Activated CD4-positive, alpha-beta T cell treated with anti-CD3 and anti-CD28 coated beads for 36 hours (primary cell): ENCODE measurements at regions not wholly inside any gene's neighbourhood (a gene's known extent, or its start where the extent isn't known, plus 50 kb on each side); places are given as distances from the start of the nearest gene placed in this dataset.

Experiments
- ATAC-seq: fragments of 200-7000 bp; cut with Tn5 transposase; one replicate; pipeline ENCODE4 v1.10.0; 2021; ENCODE audit warnings: mild to moderate bottlenecking, moderate library complexity
- CTCF ChIA-PET: fragments of 350-600 bp; sonication (Branson Sonifier 250); formaldehyde crosslinking; loops from one replicate; lab custom pipeline; 2021; ENCODE audit warnings: antibody characterized with exemption; lab: Charles Lee
- POLR2A ChIA-PET: fragments of 350-600 bp; sonication (Branson Sonifier 250); formaldehyde crosslinking; loops from one replicate; lab custom pipeline; 2021; ENCODE audit warnings: antibody characterized with exemption, inconsistent platforms; lab: Charles Lee
- DNase-seq: peaks from one replicate; pipeline ENCODE4 v3.0.0-alpha.2; 2020
- H3K27ac Mint-ChIP-seq: one replicate; pipeline ENCODE4 v1.8.0; 2021; ENCODE audit warnings: mixed read lengths
- H3K27me3 Mint-ChIP-seq: one replicate; pipeline ENCODE4 v1.8.0; 2021; ENCODE audit warnings: mixed read lengths
- H3K36me3 Mint-ChIP-seq: one replicate; pipeline ENCODE4 v1.8.0; 2021; ENCODE audit warnings: low read depth, mixed read lengths
- H3K4me1 Mint-ChIP-seq: one replicate; pipeline ENCODE4 v1.8.0; 2021; ENCODE audit warnings: mixed read lengths
- H3K4me3 Mint-ChIP-seq: one replicate; pipeline ENCODE4 v1.8.0; 2021; ENCODE audit warnings: mild to moderate bottlenecking, moderate library complexity, mixed read lengths
- H3K9me3 Mint-ChIP-seq: one replicate; pipeline ENCODE4 v1.8.0; 2021; ENCODE audit warnings: low read depth, mixed read lengths
- intact Hi-C, 2 experiments: fragments of 100-400 bp; cut with DNase I in 1 of 2; cut with micrococcal nuclease in 1 of 2; formaldehyde crosslinking; loops; one replicate each; pipeline versions ENCODE4 v1.14.2 to v1.15.1; 2022 to 2024; cut with DNase I, micrococcal nuclease

DNA sequence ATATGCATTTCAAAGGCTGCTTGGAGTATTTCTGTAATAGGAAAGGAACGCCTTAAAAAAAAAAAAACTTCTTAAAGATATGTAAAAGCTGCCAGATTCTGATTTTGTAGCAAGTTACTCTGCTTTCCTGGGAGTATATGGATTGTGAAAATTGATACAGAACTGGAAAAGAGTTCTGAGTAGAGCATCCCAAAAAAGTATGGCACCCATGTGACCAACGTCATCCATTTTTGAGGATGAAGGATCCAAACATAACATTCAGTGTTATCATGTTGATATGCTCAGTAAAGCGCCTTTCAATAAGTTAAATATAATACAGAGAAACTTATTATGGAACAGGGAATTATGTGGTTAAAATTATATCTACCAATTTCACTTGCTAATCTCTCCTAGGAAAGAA is 978.4 kb upstream of the POU3F3 start:
- ATAC-seq (no peak), DNase-seq (no peak)
- no peak overlapping the region for H3K27ac Mint-ChIP-seq
- no peaks in the 10 kb centered on the region for H3K4me1 Mint-ChIP-seq
- ChIA-PET POLR2A (no interaction called here), CTCF (no interaction called here)
- H3K9me3 Mint-ChIP-seq = no peaks in the 10 kb centered on the region
- H3K27me3 Mint-ChIP-seq = no peaks in the 10 kb centered on the region
- no peaks in the 10 kb centered on the region for H3K36me3 Mint-ChIP-seq
- intact Hi-C loops = no loop called here
- no peak overlapping the region for H3K4me3 Mint-ChIP-seq

DNA sequence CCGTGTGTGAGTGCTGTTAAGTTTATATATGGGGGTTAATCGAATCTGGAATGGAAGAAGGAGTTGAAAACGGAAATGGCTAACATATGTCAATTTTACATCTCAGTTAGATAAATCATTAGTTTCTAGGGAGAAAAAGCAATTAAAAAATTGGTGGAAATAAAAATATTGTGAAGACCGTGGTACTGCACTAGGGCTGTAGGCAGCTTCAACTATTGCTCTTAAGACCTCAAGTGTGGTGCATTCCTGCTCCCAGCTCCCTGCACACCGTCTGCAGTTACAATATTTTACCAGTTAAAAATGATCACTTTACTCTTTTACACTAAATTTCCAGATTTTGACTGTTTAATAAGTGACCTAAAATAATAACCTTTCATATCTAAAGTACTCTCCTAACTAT is 977.3 kb upstream of the POU3F3 start:
- ChIA-PET POLR2A (no interaction called here), CTCF (no interaction called here)
- Mint-ChIP-seq H3K4me1 (no peaks in the 10 kb centered on the region), H3K27me3 (no peaks in the 10 kb centered on the region), H3K9me3 (no peaks in the 10 kb centered on the region), H3K36me3 (no peaks in the 10 kb centered on the region), H3K4me3 (no peak overlapping the region), H3K27ac (no peak overlapping the region)
- DNase-seq (no peak), ATAC-seq (no peak)
- intact Hi-C loops = no loop called here

DNA sequence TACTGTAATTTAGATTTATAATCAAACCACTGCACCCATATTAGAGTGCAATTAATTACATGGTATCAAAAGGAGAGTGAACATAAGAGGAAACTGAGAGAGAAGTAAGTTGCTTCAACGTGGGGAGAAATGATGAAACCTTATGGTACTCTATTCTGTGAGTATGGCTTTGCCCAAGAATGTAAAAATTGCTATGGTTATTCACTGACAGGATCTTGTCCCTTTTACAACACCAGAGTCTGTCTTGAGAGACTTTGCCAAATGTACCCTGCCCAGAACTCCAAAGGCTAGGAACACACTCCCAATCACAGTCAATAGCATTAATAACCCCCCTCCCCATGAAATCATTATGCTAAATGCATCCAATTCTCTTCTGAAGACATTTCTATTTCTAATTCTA is 974.8 kb upstream of the POU3F3 start:
- no peaks in the 10 kb centered on the region for H3K4me1 Mint-ChIP-seq
- no peak for ATAC-seq
- ChIA-PET CTCF (no interaction called here), POLR2A (no interaction called here)
- no peak overlapping the region for H3K4me3 Mint-ChIP-seq
- no peak overlapping the region for H3K27ac Mint-ChIP-seq
- H3K36me3 Mint-ChIP-seq = no peaks in the 10 kb centered on the region
- intact Hi-C loops = no loop called here
- no peaks in the 10 kb centered on the region for H3K9me3 Mint-ChIP-seq
- no peaks in the 10 kb centered on the region for H3K27me3 Mint-ChIP-seq
- DNase-seq = no peak

GRCh38 chr2:103880081-103880834 is 973.7 kb upstream of the POU3F3 start:
- peaks cover 5% of the 10 kb centered on the region for H3K9me3 Mint-ChIP-seq
- H3K27ac Mint-ChIP-seq = no peak overlapping the region
- DNase-seq = no peak
- POLR2A ChIA-PET = no interaction called here
- no peak overlapping the region for H3K4me3 Mint-ChIP-seq
- CTCF ChIA-PET = no interaction called here
- intact Hi-C loops = no loop called here
- H3K27me3 Mint-ChIP-seq = no peaks in the 10 kb centered on the region
- no peaks in the 10 kb centered on the region for H3K4me1 Mint-ChIP-seq
- ATAC-seq = no peak
- no peaks in the 10 kb centered on the region for H3K36me3 Mint-ChIP-seq

- CTCF ChIA-PET = no interaction called here
- Mint-ChIP-seq H3K9me3 (peaks cover 11% of the 10 kb centered on the region), H3K4me1 (no peaks in the 10 kb centered on the region), H3K4me3 (no peak overlapping the region), H3K36me3 (no peaks in the 10 kb centered on the region), H3K27ac (no peak overlapping the region), H3K27me3 (peaks cover 2% of the 10 kb centered on the region)
- DNase-seq = no peak
- POLR2A ChIA-PET = no interaction called here
- no peak for ATAC-seq
- intact Hi-C loops = no loop called here
These were observed 966.3 kb upstream of the POU3F3 start for GRCh38 chr2:103887625-103888024.

- Mint-ChIP-seq H3K36me3 (no peaks in the 10 kb centered on the region), H3K4me1 (no peaks in the 10 kb centered on the region), H3K27me3 (peaks cover 2% of the 10 kb centered on the region), H3K4me3 (no peak overlapping the region), H3K9me3 (no peaks in the 10 kb centered on the region), H3K27ac (no peak overlapping the region)
- DNase-seq (no peak), ATAC-seq (no peak)
- ChIA-PET CTCF (no interaction called here), POLR2A (no interaction called here)
- intact Hi-C loops = no loop called here
These were observed 957.7 kb upstream of the POU3F3 start for GRCh38 chr2:103896182-103896581.

DNA sequence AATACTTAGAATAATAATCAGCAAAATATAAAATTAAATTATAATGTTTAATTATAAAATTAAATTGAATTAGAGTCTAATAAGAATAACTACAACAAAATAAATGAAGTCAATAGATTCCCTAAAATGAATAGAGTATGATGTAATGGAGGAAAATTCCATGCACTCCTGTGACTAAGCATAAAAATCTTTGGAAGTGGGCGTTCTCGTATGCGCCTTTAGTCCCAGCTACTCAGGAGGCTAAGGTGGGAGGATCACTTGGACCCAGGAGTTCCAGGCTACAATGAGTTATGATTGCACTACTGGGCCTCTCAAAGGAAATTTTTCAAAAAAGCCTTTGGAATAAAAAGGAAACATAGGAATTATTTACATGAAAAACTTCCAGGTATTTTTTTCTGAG is 955.4 kb upstream of the POU3F3 start:
- Mint-ChIP-seq H3K27me3 (no peaks in the 10 kb centered on the region), H3K36me3 (no peaks in the 10 kb centered on the region), H3K4me1 (no peaks in the 10 kb centered on the region), H3K9me3 (no peaks in the 10 kb centered on the region), H3K27ac (no peak overlapping the region), H3K4me3 (no peak overlapping the region)
- intact Hi-C loops = no loop called here
- ATAC-seq = no peak
- POLR2A ChIA-PET = no interaction called here
- CTCF ChIA-PET = no interaction called here
- DNase-seq = no peak

- POLR2A ChIA-PET = no interaction called here
- Mint-ChIP-seq H3K27me3 (no peaks in the 10 kb centered on the region), H3K9me3 (peaks cover 4% of the 10 kb centered on the region), H3K4me1 (no peaks in the 10 kb centered on the region), H3K27ac (no peak overlapping the region), H3K4me3 (no peak overlapping the region), H3K36me3 (no peaks in the 10 kb centered on the region)
- DNase-seq (no peak), ATAC-seq (no peak)
- intact Hi-C loops = no loop called here
- CTCF ChIA-PET = no interaction called here
These were observed 951.6 kb upstream of the POU3F3 start for GRCh38 chr2:103902347-103902746.

GRCh38 chr2:103921161-103921560 is 932.8 kb upstream of the POU3F3 start:
- no peaks in the 10 kb centered on the region for H3K27me3 Mint-ChIP-seq
- POLR2A ChIA-PET = no interaction called here
- H3K4me1 Mint-ChIP-seq = no peaks in the 10 kb centered on the region
- no peak for DNase-seq
- no peak overlapping the region for H3K27ac Mint-ChIP-seq
- no peaks in the 10 kb centered on the region for H3K36me3 Mint-ChIP-seq
- no peak overlapping the region for H3K4me3 Mint-ChIP-seq
- intact Hi-C loops = no loop called here
- no peak for ATAC-seq
- H3K9me3 Mint-ChIP-seq = peaks cover 2% of the 10 kb centered on the region
- CTCF ChIA-PET = no interaction called here

DNA sequence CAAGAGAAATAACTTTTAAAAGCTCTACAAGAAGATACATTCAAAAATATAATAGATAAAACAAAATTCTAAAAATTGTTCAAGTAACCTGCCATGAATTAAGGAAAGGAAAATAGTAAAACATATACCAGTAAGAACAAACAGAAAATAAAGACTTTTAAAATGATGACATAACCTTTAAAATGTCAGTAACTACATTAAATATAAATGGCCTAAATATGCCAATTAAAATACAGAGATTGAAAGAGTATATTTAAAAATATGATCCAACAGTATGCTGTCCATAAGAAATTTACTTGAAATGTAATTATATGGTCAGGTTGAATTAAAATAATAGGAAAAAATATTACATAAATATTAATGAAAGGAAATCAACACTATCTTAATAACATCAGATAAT is 911.7 kb upstream of the POU3F3 start:
- H3K36me3 Mint-ChIP-seq = no peaks in the 10 kb centered on the region
- CTCF ChIA-PET = no interaction called here
- peaks cover 2% of the 10 kb centered on the region for H3K9me3 Mint-ChIP-seq
- no peaks in the 10 kb centered on the region for H3K27me3 Mint-ChIP-seq
- no peak for DNase-seq
- no peak overlapping the region for H3K27ac Mint-ChIP-seq
- H3K4me3 Mint-ChIP-seq = no peak overlapping the region
- POLR2A ChIA-PET = no interaction called here
- no peaks in the 10 kb centered on the region for H3K4me1 Mint-ChIP-seq
- intact Hi-C loops = no loop called here
- no peak for ATAC-seq

- Mint-ChIP-seq H3K27ac (no peak overlapping the region), H3K4me3 (no peak overlapping the region), H3K36me3 (no peaks in the 10 kb centered on the region), H3K4me1 (no peaks in the 10 kb centered on the region), H3K9me3 (peaks cover 2% of the 10 kb centered on the region), H3K27me3 (no peaks in the 10 kb centered on the region)
- ChIA-PET CTCF (no interaction called here), POLR2A (no interaction called here)
- intact Hi-C loops = no loop called here
- ATAC-seq (no peak), DNase-seq (no peak)
These were observed 908.8 kb upstream of the POU3F3 start for GRCh38 chr2:103945083-103945482.

- Mint-ChIP-seq H3K4me1 (no peaks in the 10 kb centered on the region), H3K9me3 (no peaks in the 10 kb centered on the region), H3K36me3 (no peaks in the 10 kb centered on the region), H3K27ac (no peak overlapping the region), H3K4me3 (no peak overlapping the region), H3K27me3 (peaks cover 2% of the 10 kb centered on the region)
- intact Hi-C loops = no loop called here
- ATAC-seq = no peak
- ChIA-PET CTCF (no interaction called here), POLR2A (no interaction called here)
- peak; percentile 20 for DNase-seq
These were observed 894.5 kb upstream of the POU3F3 start for GRCh38 chr2:103959174-103960128.
